Parathyroid adenoma (tissue), 2 donors: ENCODE measurements at regions not wholly inside any gene's neighbourhood (a gene's known extent, or its start where the extent isn't known, plus 50 kb on each side); places are given as distances from the start of the nearest gene placed in this dataset.

Source experiments
- H2AFZ ChIP-seq: fragments of 300-600 bp; sonication (generic); one replicate; pipeline ENCODE4 v1.7.0; 2017; ENCODE audit warnings: antibody characterized with exemption, mild to moderate bottlenecking
- H3K27ac ChIP-seq: fragments of 300-600 bp; sonication (generic); one replicate; pipeline ENCODE4 v1.7.0; 2017
- H3K27me3 ChIP-seq: fragments of 300-600 bp; sonication (generic); one replicate; pipeline ENCODE4 v1.7.0; 2017; ENCODE audit warnings: low read length; ENCODE audit not compliant: control insufficient read depth, insufficient read depth
- H3K36me3 ChIP-seq: fragments of 300-600 bp; sonication (generic); one replicate; pipeline ENCODE4 v1.7.0; 2017; ENCODE audit warnings: low read length; ENCODE audit not compliant: control insufficient read depth, insufficient read depth
- H3K4me1 ChIP-seq: fragments of 300-600 bp; sonication (generic); one replicate; pipeline ENCODE4 v1.7.0; 2017; ENCODE audit warnings: control low read depth
- H3K4me2 ChIP-seq: fragments of 300-600 bp; sonication (generic); one replicate; pipeline ENCODE4 v1.7.0; 2017; ENCODE audit warnings: low read length
- H3K4me3 ChIP-seq: fragments of 300-600 bp; sonication (generic); one replicate; pipeline ENCODE4 v1.7.0; 2017; ENCODE audit warnings: low read depth, low read length
- H3K79me2 ChIP-seq: fragments of 300-600 bp; sonication (generic); one replicate; pipeline ENCODE4 v1.7.0; 2017; ENCODE audit warnings: control low read depth
- H3K9ac ChIP-seq: fragments of 300-600 bp; sonication (generic); one replicate; pipeline ENCODE4 v1.7.0; 2017; ENCODE audit warnings: mild to moderate bottlenecking
- H3K9me3 ChIP-seq: fragments of 300-600 bp; sonication (generic); one replicate; pipeline ENCODE4 v1.7.0; 2017; ENCODE audit warnings: low read length; ENCODE audit not compliant: control insufficient read depth
- TF ChIP-seq, protein P1 (sequence below): fragments of 300-600 bp; sonication (generic); IDR thresholded peaks from one replicate; pipeline ENCODE4 v1.7.0; 2017; ENCODE audit warnings: antibody characterized with exemption, mild to moderate bottlenecking
- donor health status: primary hyperparathyroidism.

- H2AFZ ChIP-seq = no peak overlapping the region
These were observed 1181.3 kb downstream of the BRD1 start for GRCh38 chr22:48646216-48646925.

DNA sequence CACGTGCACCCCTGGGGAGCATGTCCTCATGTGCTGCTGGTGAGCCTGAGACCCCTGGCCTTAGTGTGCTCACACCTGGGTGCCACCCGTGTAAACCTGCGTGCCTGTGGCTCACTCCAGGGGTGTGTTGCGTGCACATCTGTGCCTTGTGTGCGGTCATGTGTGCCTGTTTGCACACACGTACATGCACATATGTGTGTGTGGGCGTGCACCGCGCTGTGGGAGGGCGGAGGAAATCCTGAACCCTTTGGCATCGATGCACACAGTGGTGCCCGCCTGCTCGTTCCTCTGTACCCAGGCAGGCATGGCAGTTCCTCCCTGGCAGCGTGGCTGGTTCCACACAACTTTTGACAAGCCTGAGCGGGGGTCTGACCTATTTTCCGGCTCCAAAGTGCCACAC lies 1181.9 kb downstream of the BRD1 start:
- Histone ChIP-seq H2AFZ (no peak overlapping the region), H3K9ac (no peak overlapping the region), H3K4me3 (no peak overlapping the region), H3K36me3 (no peaks in the 10 kb centered on the region), H3K27ac (no peak overlapping the region), H3K27me3 (no peaks in the 10 kb centered on the region), H3K4me2 (no peak overlapping the region), H3K4me1 (no peaks in the 10 kb centered on the region), H3K79me2 (no peaks in the 10 kb centered on the region), H3K9me3 (no peaks in the 10 kb centered on the region)
- TF ChIP-seq, protein P1, sequence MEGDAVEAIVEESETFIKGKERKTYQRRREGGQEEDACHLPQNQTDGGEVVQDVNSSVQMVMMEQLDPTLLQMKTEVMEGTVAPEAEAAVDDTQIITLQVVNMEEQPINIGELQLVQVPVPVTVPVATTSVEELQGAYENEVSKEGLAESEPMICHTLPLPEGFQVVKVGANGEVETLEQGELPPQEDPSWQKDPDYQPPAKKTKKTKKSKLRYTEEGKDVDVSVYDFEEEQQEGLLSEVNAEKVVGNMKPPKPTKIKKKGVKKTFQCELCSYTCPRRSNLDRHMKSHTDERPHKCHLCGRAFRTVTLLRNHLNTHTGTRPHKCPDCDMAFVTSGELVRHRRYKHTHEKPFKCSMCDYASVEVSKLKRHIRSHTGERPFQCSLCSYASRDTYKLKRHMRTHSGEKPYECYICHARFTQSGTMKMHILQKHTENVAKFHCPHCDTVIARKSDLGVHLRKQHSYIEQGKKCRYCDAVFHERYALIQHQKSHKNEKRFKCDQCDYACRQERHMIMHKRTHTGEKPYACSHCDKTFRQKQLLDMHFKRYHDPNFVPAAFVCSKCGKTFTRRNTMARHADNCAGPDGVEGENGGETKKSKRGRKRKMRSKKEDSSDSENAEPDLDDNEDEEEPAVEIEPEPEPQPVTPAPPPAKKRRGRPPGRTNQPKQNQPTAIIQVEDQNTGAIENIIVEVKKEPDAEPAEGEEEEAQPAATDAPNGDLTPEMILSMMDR = no peak

More at GRCh38 chr22:48646216-48646925, 1181.3 kb downstream of the BRD1 start:
- H3K79me2 ChIP-seq = no peaks in the 10 kb centered on the region
- H3K4me1 ChIP-seq = no peaks in the 10 kb centered on the region
- no peak overlapping the region for H3K4me2 ChIP-seq
- no peak overlapping the region for H3K9ac ChIP-seq
- TF ChIP-seq, protein P1 = no peak
- no peak overlapping the region for H3K4me3 ChIP-seq
- no peak overlapping the region for H3K27ac ChIP-seq
- H3K9me3 ChIP-seq = no peaks in the 10 kb centered on the region
- no peaks in the 10 kb centered on the region for H3K36me3 ChIP-seq
- no peaks in the 10 kb centered on the region for H3K27me3 ChIP-seq

- Histone ChIP-seq H3K36me3 (no peaks in the 10 kb centered on the region), H3K27me3 (no peaks in the 10 kb centered on the region), H3K9ac (no peak overlapping the region), H3K4me1 (no peaks in the 10 kb centered on the region), H3K27ac (no peak overlapping the region), H3K4me2 (no peak overlapping the region), H3K79me2 (no peaks in the 10 kb centered on the region), H3K9me3 (no peaks in the 10 kb centered on the region), H2AFZ (no peak overlapping the region), H3K4me3 (no peak overlapping the region)
- TF ChIP-seq, protein P1 = no peak
These were observed 1182.7 kb downstream of the BRD1 start for GRCh38 chr22:48644997-48645396.

GRCh38 chr22:48644108-48644507 lies 1183.6 kb downstream of the BRD1 start:
- H3K27me3 ChIP-seq = no peaks in the 10 kb centered on the region
- no peak overlapping the region for H2AFZ ChIP-seq
- no peaks in the 10 kb centered on the region for H3K36me3 ChIP-seq
- no peak overlapping the region for H3K4me2 ChIP-seq
- no peak overlapping the region for H3K9ac ChIP-seq
- H3K79me2 ChIP-seq = no peaks in the 10 kb centered on the region
- H3K9me3 ChIP-seq = no peaks in the 10 kb centered on the region
- TF ChIP-seq, protein P1 = no peak
- no peak overlapping the region for H3K27ac ChIP-seq
- H3K4me1 ChIP-seq = no peaks in the 10 kb centered on the region
- no peak overlapping the region for H3K4me3 ChIP-seq
